ENCODE measurements at regions not wholly inside any gene's neighbourhood (a gene's known extent, or its start where the extent isn't known, plus 50 kb on each side); places are given as distances from the start of the nearest gene placed in this dataset.

DNA sequence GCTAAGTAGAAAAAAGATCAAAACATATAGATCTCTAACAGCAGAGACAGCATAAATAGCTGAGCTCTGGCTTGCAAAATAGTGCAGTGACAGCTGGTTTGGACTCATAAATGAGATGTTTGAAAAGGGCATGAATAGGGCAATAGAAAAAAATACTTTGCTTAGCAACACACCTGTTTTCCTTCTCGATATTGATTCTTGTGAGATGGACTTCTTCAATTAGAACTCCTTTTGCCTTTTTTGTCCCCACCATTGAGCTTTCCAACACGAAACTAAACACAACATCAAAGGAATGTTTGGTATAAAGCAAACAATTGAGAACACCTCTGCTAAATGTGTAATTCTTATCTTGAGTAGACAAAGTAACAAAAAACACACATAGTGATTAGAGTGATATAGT is 726.3 kb downstream of the RAPGEF2 start:
- peaks cover 6% of the 10 kb centered on the region for H3K9me3 Mint-ChIP-seq (ENCODE audit: insufficient read depth)
- Histone ChIP-seq H4K20me1 (ENCODE audit: control insufficient read depth, insufficient read depth, low read length, poor library complexity, severe bottlenecking) (no peaks in the 10 kb centered on the region), H3K79me2 (ENCODE audit: control insufficient read depth, insufficient read depth, low read length) (no peaks in the 10 kb centered on the region), H3K27ac (ENCODE audit: low read length in 2 of 2) (no peak overlapping the region), H2AFZ (ENCODE audit: insufficient read depth, low read depth, low read length, poor library complexity, severe bottlenecking) (no peak overlapping the region), H3K36me3 (replicated peaks in 1 of 2; ENCODE audit: control extremely low read depth in 1 of 2, control insufficient read depth in 1 of 2, extremely low read depth in 1 of 2, insufficient read depth in 2 of 2, low read length in 1 of 2) (no peaks in the 10 kb centered on the region), H3K4me2 (replicated peaks; ENCODE audit: low read depth, low read length, poor library complexity, severe bottlenecking) (no peak overlapping the region), H3K4me3 (ENCODE audit: control extremely low read depth in 1 of 5, extremely low read depth in 1 of 5, insufficient read depth in 1 of 5, low read depth in 2 of 5, low read length in 4 of 5) (no peak overlapping the region), H3K9me3 (ENCODE audit: control extremely low read depth in 1 of 3, control insufficient read depth in 2 of 3, insufficient read depth in 1 of 3, low read length in 2 of 3) (peaks cover 0 to 4% (median 0%) of the 10 kb centered on the region in 3 donors), H3K27me3 (replicated peaks in 1 of 4; ENCODE audit: control extremely low read depth in 1 of 4, control insufficient read depth in 3 of 4, insufficient read depth in 4 of 4, low read length in 3 of 4) (no peaks in the 10 kb centered on the region), H3K9ac (ENCODE audit: low read length) (no peak overlapping the region), H3K4me1 (ENCODE audit: control insufficient read depth in 2 of 2, insufficient read depth in 2 of 2, low read length in 2 of 2) (no peaks in the 10 kb centered on the region)
- H3K27ac Mint-ChIP-seq = no peak overlapping the region
- H3K27me3 Mint-ChIP-seq = no peaks in the 10 kb centered on the region
- DNase-seq (no peak), ATAC-seq (ENCODE audit: low read depth) (no peak)
- POLR2A ChIA-PET = no interaction called here
- no peak overlapping the region for H3K4me3 Mint-ChIP-seq
- intact Hi-C loops (cut with micrococcal nuclease) = no loop called here
- no CpG with 5 or more reads among the region's 2 CpGs for WGBS (ENCODE audit: insufficient coverage)
- TF ChIP-seq, protein P1, sequence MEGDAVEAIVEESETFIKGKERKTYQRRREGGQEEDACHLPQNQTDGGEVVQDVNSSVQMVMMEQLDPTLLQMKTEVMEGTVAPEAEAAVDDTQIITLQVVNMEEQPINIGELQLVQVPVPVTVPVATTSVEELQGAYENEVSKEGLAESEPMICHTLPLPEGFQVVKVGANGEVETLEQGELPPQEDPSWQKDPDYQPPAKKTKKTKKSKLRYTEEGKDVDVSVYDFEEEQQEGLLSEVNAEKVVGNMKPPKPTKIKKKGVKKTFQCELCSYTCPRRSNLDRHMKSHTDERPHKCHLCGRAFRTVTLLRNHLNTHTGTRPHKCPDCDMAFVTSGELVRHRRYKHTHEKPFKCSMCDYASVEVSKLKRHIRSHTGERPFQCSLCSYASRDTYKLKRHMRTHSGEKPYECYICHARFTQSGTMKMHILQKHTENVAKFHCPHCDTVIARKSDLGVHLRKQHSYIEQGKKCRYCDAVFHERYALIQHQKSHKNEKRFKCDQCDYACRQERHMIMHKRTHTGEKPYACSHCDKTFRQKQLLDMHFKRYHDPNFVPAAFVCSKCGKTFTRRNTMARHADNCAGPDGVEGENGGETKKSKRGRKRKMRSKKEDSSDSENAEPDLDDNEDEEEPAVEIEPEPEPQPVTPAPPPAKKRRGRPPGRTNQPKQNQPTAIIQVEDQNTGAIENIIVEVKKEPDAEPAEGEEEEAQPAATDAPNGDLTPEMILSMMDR (IDR thresholded peaks at IDR 0.05) = no peak
- TF ChIP-seq EZH2 (IDR thresholded peaks at IDR 0.05; ENCODE audit: borderline replicate concordance, insufficient read depth, low read depth, low read length, poor library complexity, severe bottlenecking) = no peak
- CTCF ChIA-PET = no interaction called here
- no peaks in the 10 kb centered on the region for H3K4me1 Mint-ChIP-seq

DNA sequence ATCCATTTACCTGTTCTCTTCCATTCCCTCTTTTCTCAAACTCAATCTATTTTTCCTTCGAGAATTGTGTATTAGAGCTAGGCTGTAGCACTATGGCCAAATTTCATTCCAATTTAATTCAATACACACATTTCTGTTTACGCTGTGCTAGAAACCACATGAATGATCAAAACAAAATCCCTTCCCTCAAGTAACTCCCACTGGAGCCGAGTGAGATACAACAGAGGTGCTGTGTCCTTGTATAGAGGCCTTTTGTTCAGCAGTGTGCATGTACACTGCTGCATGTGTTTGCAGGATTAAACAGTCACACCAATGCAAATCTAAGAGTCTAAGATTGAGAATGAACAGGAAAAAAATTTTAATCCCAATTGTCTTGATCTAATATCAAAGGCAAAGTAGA is 734.2 kb downstream of the RAPGEF2 start:
- Mint-ChIP-seq H3K4me1 (no peaks in the 10 kb centered on the region), H3K27ac (no peak overlapping the region), H3K27me3 (no peaks in the 10 kb centered on the region), H3K9me3 (ENCODE audit: insufficient read depth) (peaks cover 6% of the 10 kb centered on the region), H3K4me3 (no peak overlapping the region)
- Histone ChIP-seq H3K27me3 (replicated peaks in 1 of 4; ENCODE audit: control extremely low read depth in 1 of 4, control insufficient read depth in 3 of 4, insufficient read depth in 4 of 4, low read length in 3 of 4) (no peaks in the 10 kb centered on the region), H3K4me1 (ENCODE audit: control insufficient read depth in 2 of 2, insufficient read depth in 2 of 2, low read length in 2 of 2) (no peaks in the 10 kb centered on the region), H3K9me3 (ENCODE audit: control extremely low read depth in 1 of 3, control insufficient read depth in 2 of 3, insufficient read depth in 1 of 3, low read length in 2 of 3) (peaks cover 0 to under 1% (median 0%) of the 10 kb centered on the region in 3 donors), H3K36me3 (replicated peaks in 1 of 2; ENCODE audit: control extremely low read depth in 1 of 2, control insufficient read depth in 1 of 2, extremely low read depth in 1 of 2, insufficient read depth in 2 of 2, low read length in 1 of 2) (no peaks in the 10 kb centered on the region), H3K9ac (ENCODE audit: low read length) (no peak overlapping the region), H2AFZ (ENCODE audit: insufficient read depth, low read depth, low read length, poor library complexity, severe bottlenecking) (no peak overlapping the region), H3K79me2 (ENCODE audit: control insufficient read depth, insufficient read depth, low read length) (no peaks in the 10 kb centered on the region), H3K4me3 (ENCODE audit: control extremely low read depth in 1 of 5, extremely low read depth in 1 of 5, insufficient read depth in 1 of 5, low read depth in 2 of 5, low read length in 4 of 5) (no peak overlapping the region), H3K27ac (ENCODE audit: low read length in 2 of 2) (no peak overlapping the region), H4K20me1 (ENCODE audit: control insufficient read depth, insufficient read depth, low read length, poor library complexity, severe bottlenecking) (no peaks in the 10 kb centered on the region), H3K4me2 (replicated peaks; ENCODE audit: low read depth, low read length, poor library complexity, severe bottlenecking) (no peak overlapping the region)
- CTCF ChIA-PET = no interaction called here
- intact Hi-C loops (cut with micrococcal nuclease) = no loop called here
- WGBS (ENCODE audit: insufficient coverage) = no CpG with 5 or more reads among the region's 3 CpGs
- TF ChIP-seq EZH2 (IDR thresholded peaks at IDR 0.05; ENCODE audit: borderline replicate concordance, insufficient read depth, low read depth, low read length, poor library complexity, severe bottlenecking) = no peak
- TF ChIP-seq, protein P1 (IDR thresholded peaks at IDR 0.05) = no peak
- POLR2A ChIA-PET = no interaction called here
- DNase-seq = no peak
- no peak for ATAC-seq (ENCODE audit: low read depth)

Data from B cell (primary cell).